GM12878 (cell line): ENCODE measurements at regions not wholly inside any gene's neighbourhood (a gene's known extent, or its start where the extent isn't known, plus 50 kb on each side); places are given as distances from the start of the nearest gene placed in this dataset.

Source experiments
- ATAC-seq: fragments of 200-7000 bp; cut with Tn5 transposase; 3 replicates; pipeline ENCODE4 v1.9.1; 2020; ENCODE audit warnings: mild to moderate bottlenecking, moderate library complexity
- BruUV-seq: library from RNA; stranded (reverse); fragments of 400-500 nt; replicated peaks from 2 replicates; lab custom pipeline; 2021; lab: Mats Ljungman, UMichigan
- CTCF ChIA-PET: fragments of 300-600 bp; sonication (Branson Sonifier 250); formaldehyde crosslinking; extraction: SDS; loops from one replicate; lab custom pipeline; 2021; ENCODE audit warnings: inconsistent platforms; lab: Yijun Ruan, JAX
- POLR2A ChIA-PET: fragments of 350-600 bp; formaldehyde crosslinking; extraction: SDS; loops from one replicate; lab custom pipeline; 2021; ENCODE audit warnings: inconsistent platforms; lab: Charles Lee
- RAD21 ChIA-PET: fragments of 300-600 bp; sonication (Branson Sonifier 250); formaldehyde crosslinking; loops from one replicate; lab custom pipeline; 2023; ENCODE audit warnings: antibody characterized with exemption; ENCODE audit not compliant: unreplicated experiment; lab: Charles Lee
- SMC1A ChIA-PET: fragments of 300-600 bp; sonication (Branson Sonifier 250); formaldehyde crosslinking; loops from one replicate; lab custom pipeline; 2023; ENCODE audit not compliant: unreplicated experiment, uncharacterized antibody; lab: Charles Lee
- DNase-seq: peaks from one replicate; pipeline ENCODE4 v3.0.0-alpha.2; 2011; ENCODE audit warnings: low read depth, low spot score
- FAIRE-seq: peaks from 3 replicates; lab custom pipeline; 2011; peaks lifted over from hg19 to GRCh38; lab: Jason Lieb, UNC
- H2AFZ ChIP-seq: 2 replicates; pipeline ENCODE4 v1.6.0; 2011; ENCODE audit warnings: low read depth, low read length, control low read depth; ENCODE audit not compliant: control insufficient read depth
- H3K27ac ChIP-seq: 2 replicates; pipeline ENCODE4 v1.5.1; 2011; ENCODE audit warnings: control low read depth; ENCODE audit not compliant: control insufficient read depth, insufficient read depth
- H3K27me3 ChIP-seq, 2 experiments: replicated peaks in 1 of 2; 2 replicates each; pipeline versions ENCODE4 v1.6.0 to v1.6.1; 2011; ENCODE audit warnings: low read length in 1 of 2; ENCODE audit not compliant: control insufficient read depth in 2 of 2, insufficient read depth in 2 of 2
- H3K36me3 ChIP-seq, 2 experiments: 2 replicates each; pipeline ENCODE4 v1.5.1; 2011; ENCODE audit warnings: low read length in 1 of 2; ENCODE audit not compliant: control insufficient read depth in 2 of 2, insufficient read depth in 2 of 2
- H3K4me1 ChIP-seq: 2 replicates; pipeline ENCODE4 v1.6.1; 2011; ENCODE audit warnings: mild to moderate bottlenecking, low read length, moderate library complexity, mixed read lengths; ENCODE audit not compliant: control insufficient read depth, insufficient read depth
- H3K4me2 ChIP-seq: 2 replicates; pipeline ENCODE4 v1.6.0; 2011; ENCODE audit warnings: control low read depth; ENCODE audit not compliant: control insufficient read depth, insufficient read depth
- H3K4me3 ChIP-seq: fragments of 200-600 bp; sonication (generic); 2 replicates; pipeline ENCODE4 v1.5.1; 2016
- H3K79me2 ChIP-seq: 2 replicates; pipeline ENCODE4 v1.6.0; 2011; ENCODE audit warnings: low read length; ENCODE audit not compliant: control insufficient read depth, insufficient read depth
- H3K9ac ChIP-seq: 2 replicates; pipeline ENCODE4 v1.8.0; 2011; ENCODE audit warnings: low read length, control low read depth, mixed read lengths; ENCODE audit not compliant: control insufficient read depth, insufficient read depth
- H3K9me3 ChIP-seq: replicated peaks from 3 replicates; pipeline ENCODE4 v1.5.1; 2011; ENCODE audit warnings: mild to moderate bottlenecking, low read length; ENCODE audit not compliant: control insufficient read depth, insufficient read depth
- H4K20me1 ChIP-seq: 2 replicates; pipeline ENCODE4 v1.6.0; 2011; ENCODE audit not compliant: control insufficient read depth, insufficient read depth
- BCL3 ChIP-seq: IDR thresholded peaks from 2 replicates; pipeline ENCODE4 v1.6.1; 2011; ENCODE audit warnings: borderline replicate concordance, low read depth, mild to moderate bottlenecking, moderate library complexity, low read length; ENCODE audit not compliant: insufficient read depth, poor library complexity, severe bottlenecking
- BCLAF1 ChIP-seq: fragments of 450-650 bp; IDR thresholded peaks from 2 replicates; pipeline ENCODE4 v1.6.1; 2017; ENCODE audit warnings: antibody characterized with exemption, mild to moderate bottlenecking, moderate library complexity
- CBFB ChIP-seq: IDR thresholded peaks from 2 replicates; pipeline ENCODE4 v1.6.1; 2016; ENCODE audit warnings: antibody characterized with exemption, low read depth
- EP300 ChIP-seq, 2 experiments: fragments of 150-350 bp in 1 of 2; IDR thresholded peaks; 2 replicates each; pipeline ENCODE4 v1.6.1; 2011 to 2012; ENCODE audit warnings: low read depth in 2 of 2, low read length in 2 of 2, borderline replicate concordance in 1 of 2, improper control_type of control experiment in 1 of 2, inconsistent platforms in 1 of 2; ENCODE audit not compliant: control insufficient read depth in 1 of 2
- GABPA ChIP-seq: IDR thresholded peaks from 2 replicates; pipeline ENCODE4 v1.6.1; 2014; ENCODE audit warnings: antibody characterized with exemption, low read depth, mild to moderate bottlenecking, inconsistent platforms
- JUNB ChIP-seq: IDR thresholded peaks from 2 replicates; pipeline ENCODE4 v1.6.1; 2016; ENCODE audit warnings: antibody characterized with exemption, mild to moderate bottlenecking
- MAX ChIP-seq: IDR thresholded peaks from 2 replicates; pipeline ENCODE4 v1.6.1; 2012; ENCODE audit warnings: low read depth, low read length, improper control_type of control experiment
- MLLT1 ChIP-seq: fragments of 450-650 bp; IDR thresholded peaks from 2 replicates; pipeline ENCODE4 v1.6.1; 2016; ENCODE audit warnings: mild to moderate bottlenecking
- MTA3 ChIP-seq: IDR thresholded peaks from 2 replicates; pipeline ENCODE4 v1.6.1; 2012; ENCODE audit warnings: low read length, inconsistent platforms, borderline replicate concordance
- NKRF ChIP-seq: fragments of 450-650 bp; conservative IDR thresholded peaks from 2 replicates; pipeline ENCODE4 v1.6.1; 2017; ENCODE audit warnings: mild to moderate bottlenecking, moderate library complexity
- NR2F1 ChIP-seq: fragments of 450-650 bp; conservative IDR thresholded peaks from 2 replicates; pipeline ENCODE4 v1.6.1; 2017; ENCODE audit warnings: mild to moderate bottlenecking
- PAX8 ChIP-seq: fragments of 450-650 bp; IDR thresholded peaks from 2 replicates; pipeline ENCODE4 v1.6.1; 2017; ENCODE audit warnings: mild to moderate bottlenecking, moderate library complexity
- POLR2AphosphoS2 ChIP-seq: IDR thresholded peaks from 2 replicates; pipeline ENCODE4 v1.6.1; 2011; ENCODE audit warnings: low read depth, mild to moderate bottlenecking, low read length, improper control_type of control experiment, moderate library complexity
- RAD21 ChIP-seq: IDR thresholded peaks from 2 replicates; pipeline ENCODE4 v1.6.1; 2011; ENCODE audit warnings: mild to moderate bottlenecking, low read depth, low read length, moderate library complexity; ENCODE audit not compliant: insufficient read depth
- SMARCA5 ChIP-seq: fragments of 450-650 bp; IDR thresholded peaks from 2 replicates; pipeline ENCODE4 v1.6.1; 2017; ENCODE audit warnings: mild to moderate bottlenecking
- STAT3 ChIP-seq: IDR thresholded peaks from 2 replicates; pipeline ENCODE4 v1.6.1; 2011; ENCODE audit warnings: low read depth, low read length, improper control_type of control experiment
- ZNF207 ChIP-seq: fragments of 450-650 bp; IDR thresholded peaks from 2 replicates; pipeline ENCODE4 v1.6.1; 2014; ENCODE audit warnings: antibody characterized with exemption, mild to moderate bottlenecking, borderline replicate concordance
- WGBS: methylation state at CpG from one replicate; pipeline ENCODE4 v1.1.6; 2016; ENCODE audit warnings: low lambda C conversion rate; ENCODE audit not compliant: insufficient replicate concordance, insufficient coverage; ENCODE audit errors: missing lambda C conversion rate; 5-methylcytosine and 5-hydroxymethylcytosine counted together
- in situ Hi-C: fragments of 300-500 bp; cut with MboI; formaldehyde crosslinking; loops from 9 replicates; pipeline ENCODE4 v1.14.3; 2018; ENCODE audit warnings: mixed read lengths
- intact Hi-C: fragments of 100-400 bp; cut with micrococcal nuclease; formaldehyde crosslinking; loops from one replicate; pipeline ENCODE4 v1.14.2; 2022; ENCODE audit not compliant: unreplicated experiment

GRCh38 chr3:159540882-159541495, 447.6 kb upstream of the IL12A start:
- CTCF ChIA-PET = no interaction called here
- in situ Hi-C loops = no loop called here
- TF ChIP-seq NKRF = no peak
- TF ChIP-seq BCL3 = no peak
- no peak for TF ChIP-seq SMARCA5
- TF ChIP-seq MLLT1 = no peak
- TF ChIP-seq PAX8 = no peak
- no peak for TF ChIP-seq MTA3
- no peak for TF ChIP-seq JUNB
- no peak for TF ChIP-seq CBFB
- no peak for TF ChIP-seq STAT3
- no peak for TF ChIP-seq NR2F1
- TF ChIP-seq ZNF207 = no peak
- TF ChIP-seq MAX = no peak
- no peak for TF ChIP-seq RAD21
- TF ChIP-seq BCLAF1 = no peak
- no peak for TF ChIP-seq POLR2AphosphoS2
- no peak for TF ChIP-seq GABPA
- TF ChIP-seq EP300 (IDR thresholded peaks at IDR 0.05; ENCODE audit: borderline replicate concordance in 1 of 2, control insufficient read depth in 1 of 2, low read depth in 2 of 2, low read length in 2 of 2) = no peak

More at GRCh38 chr3:159540882-159541495, 447.6 kb upstream of the IL12A start:
- ChIA-PET POLR2A (no interaction called here), SMC1A (interaction anchor here (0.6 kb wide), 1 partner anchor 9 kb away, joined by 3 read pairs; no protein-coding TSS in a partner anchor), RAD21 (no interaction called here)
- WGBS = 0% methylated on average over 2 of the region's 2 CpGs
- intact Hi-C loops = loop anchor here (1.0 kb wide), 1 partner anchor 35 kb away; no protein-coding TSS in a partner anchor
- no peaks in the 10 kb centered on the region for H3K4me1 ChIP-seq
- H3K27me3 ChIP-seq = no peaks in the 10 kb centered on the region
- no peak overlapping the region for H3K4me2 ChIP-seq
- no peak overlapping the region for H2AFZ ChIP-seq
- H3K79me2 ChIP-seq = no peaks in the 10 kb centered on the region
- ATAC-seq (no peak), DNase-seq (no peak), FAIRE-seq (no peak)
- BruUV-seq = no TSS peak
- no peak overlapping the region for H3K9ac ChIP-seq
- H3K36me3 ChIP-seq = no peaks in the 10 kb centered on the region
- no peaks in the 10 kb centered on the region for H3K9me3 ChIP-seq
- H4K20me1 ChIP-seq = no peaks in the 10 kb centered on the region
- no peak overlapping the region for H3K4me3 ChIP-seq
- H3K27ac ChIP-seq = no peak overlapping the region
